AG09319 (cell line): ENCODE measurements at regions not wholly inside any gene's neighbourhood (a gene's known extent, or its start where the extent isn't known, plus 50 kb on each side); places are given as distances from the start of the nearest gene placed in this dataset.

ENCODE experiments used
- DNase-seq: peaks from one replicate; pipeline ENCODE4 v3.0.0-alpha.2; 2010; ENCODE audit warnings: low read depth; ENCODE audit errors: extremely low read depth
- TF ChIP-seq, protein P1 (sequence below): IDR thresholded peaks from 2 replicates; pipeline ENCODE4 v1.5.1; 2011; ENCODE audit warnings: low read depth, mild to moderate bottlenecking, inconsistent platforms, low read length, moderate library complexity

DNA sequence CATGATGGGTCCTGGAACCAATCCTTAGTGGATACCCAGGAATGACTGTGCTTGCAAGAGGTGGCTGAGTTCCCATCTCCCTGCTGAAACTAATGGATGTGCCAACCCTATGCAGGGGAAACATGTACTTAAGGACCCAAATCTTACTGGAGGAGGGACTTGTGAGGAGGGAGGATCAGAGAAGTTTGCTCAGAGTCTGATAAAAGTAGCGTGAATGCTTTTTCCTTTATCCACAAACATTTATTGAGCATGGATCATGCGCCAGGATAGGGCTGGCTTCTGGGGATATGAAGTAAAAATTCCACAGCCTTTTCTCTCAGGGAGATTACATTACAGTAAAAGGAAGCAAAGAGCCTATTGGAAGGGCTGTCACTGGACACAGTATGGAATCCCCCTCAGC lies 358.5 kb downstream of the RPS24 start:
- DNase-seq: no peak
- TF ChIP-seq, protein P1, sequence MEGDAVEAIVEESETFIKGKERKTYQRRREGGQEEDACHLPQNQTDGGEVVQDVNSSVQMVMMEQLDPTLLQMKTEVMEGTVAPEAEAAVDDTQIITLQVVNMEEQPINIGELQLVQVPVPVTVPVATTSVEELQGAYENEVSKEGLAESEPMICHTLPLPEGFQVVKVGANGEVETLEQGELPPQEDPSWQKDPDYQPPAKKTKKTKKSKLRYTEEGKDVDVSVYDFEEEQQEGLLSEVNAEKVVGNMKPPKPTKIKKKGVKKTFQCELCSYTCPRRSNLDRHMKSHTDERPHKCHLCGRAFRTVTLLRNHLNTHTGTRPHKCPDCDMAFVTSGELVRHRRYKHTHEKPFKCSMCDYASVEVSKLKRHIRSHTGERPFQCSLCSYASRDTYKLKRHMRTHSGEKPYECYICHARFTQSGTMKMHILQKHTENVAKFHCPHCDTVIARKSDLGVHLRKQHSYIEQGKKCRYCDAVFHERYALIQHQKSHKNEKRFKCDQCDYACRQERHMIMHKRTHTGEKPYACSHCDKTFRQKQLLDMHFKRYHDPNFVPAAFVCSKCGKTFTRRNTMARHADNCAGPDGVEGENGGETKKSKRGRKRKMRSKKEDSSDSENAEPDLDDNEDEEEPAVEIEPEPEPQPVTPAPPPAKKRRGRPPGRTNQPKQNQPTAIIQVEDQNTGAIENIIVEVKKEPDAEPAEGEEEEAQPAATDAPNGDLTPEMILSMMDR: no peak

DNA sequence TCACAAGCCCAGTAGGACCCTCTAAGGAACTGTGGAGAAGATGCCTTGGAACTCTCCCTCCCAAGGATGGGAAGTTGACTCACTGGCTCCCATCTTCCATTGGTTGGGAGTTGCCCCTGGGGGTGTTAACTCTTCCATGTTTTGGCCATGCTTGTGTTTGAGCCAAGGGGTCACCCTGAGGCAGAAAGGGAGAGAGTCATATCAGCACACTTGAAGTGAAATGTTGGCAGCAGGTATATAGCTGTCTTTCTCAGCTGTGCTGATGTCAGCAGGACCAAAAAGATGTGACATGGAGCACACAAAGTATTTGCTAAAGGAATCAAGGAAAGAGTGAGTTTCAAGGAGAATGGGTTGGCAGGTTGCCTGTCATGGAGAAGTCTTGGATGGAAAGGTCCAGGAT lies 359.4 kb downstream of the RPS24 start:
- DNase-seq: no peak
- TF ChIP-seq, protein P1: no peak

DNA sequence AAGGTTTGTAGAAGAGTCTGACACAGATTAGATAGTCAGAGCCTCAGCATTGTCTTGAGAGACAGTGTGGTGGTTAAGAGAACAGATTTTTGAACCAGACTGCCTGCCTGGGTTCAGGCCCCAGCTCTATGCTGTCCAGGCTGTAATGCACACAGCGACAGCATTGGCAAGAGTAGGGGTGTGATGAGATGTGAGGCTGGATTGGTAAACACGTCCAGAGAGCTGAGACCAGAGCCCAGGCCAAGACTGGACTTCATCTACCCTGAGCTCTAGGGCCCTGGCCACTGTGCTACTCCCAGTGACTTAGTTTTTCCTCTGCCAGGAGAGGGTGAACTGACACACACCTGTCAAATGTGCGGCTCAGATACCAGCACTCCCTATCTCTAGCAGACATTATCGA lies 360.4 kb downstream of the RPS24 start:
- no peak for DNase-seq
- TF ChIP-seq, protein P1: no peak

DNA sequence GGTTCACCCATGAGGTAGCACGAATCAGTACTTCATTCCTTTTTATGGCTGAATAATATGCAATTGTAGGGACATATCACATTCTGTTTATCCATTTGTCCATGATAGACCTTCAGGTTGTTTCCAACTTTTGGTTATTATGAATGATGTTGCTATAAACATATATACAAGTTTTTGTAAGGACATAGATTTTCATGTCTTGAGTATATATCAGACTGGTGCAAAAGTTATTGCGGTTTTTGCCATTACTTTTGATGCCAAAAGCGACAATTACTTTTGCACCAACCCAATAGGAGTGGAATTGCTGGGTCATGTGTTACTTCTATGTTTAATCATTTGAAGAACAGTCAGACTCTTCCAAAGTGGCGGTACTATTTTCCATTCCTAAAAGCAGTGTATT lies 361.5 kb downstream of the RPS24 start:
- TF ChIP-seq, protein P1: no peak
- DNase-seq: no peak

DNA sequence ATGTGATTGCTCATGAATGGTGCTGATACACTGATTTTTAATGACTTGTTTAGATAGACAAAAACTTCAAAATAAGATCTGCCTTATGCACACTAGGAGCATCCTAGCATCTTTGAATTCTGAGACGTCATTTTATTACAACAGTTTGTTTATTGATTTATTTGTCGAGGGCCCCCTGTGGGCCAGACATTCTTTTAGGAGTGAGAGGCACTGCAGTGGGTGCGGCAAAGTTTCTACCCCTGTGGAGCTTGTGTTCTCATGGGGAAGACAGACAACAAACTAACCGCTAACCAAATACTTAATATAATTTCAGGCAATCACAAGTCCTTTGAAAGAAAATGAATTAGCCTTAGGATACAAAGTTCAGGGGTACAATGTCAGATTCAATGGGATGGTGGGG lies 363.1 kb downstream of the RPS24 start:
- TF ChIP-seq, protein P1: no peak
- no peak for DNase-seq

DNA sequence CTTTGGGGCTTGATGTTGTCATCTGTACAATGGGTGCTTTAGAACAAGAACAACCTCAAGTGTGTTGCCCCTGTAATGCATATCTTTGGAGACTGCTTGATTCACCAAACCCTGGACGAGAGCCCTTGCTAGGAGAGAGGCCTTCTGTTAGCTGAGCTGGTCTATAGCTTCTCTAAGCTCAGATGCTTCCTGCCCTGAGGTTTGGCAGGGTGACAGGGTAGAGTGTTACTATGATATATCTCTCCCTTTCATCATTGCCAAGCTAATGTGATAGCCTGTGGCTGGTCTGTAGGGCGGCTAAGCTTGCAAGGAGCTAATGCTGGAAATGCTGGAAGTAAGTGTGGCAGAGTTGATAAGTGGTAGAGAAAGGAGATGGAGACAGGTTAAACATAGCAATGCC lies 364.1 kb downstream of the RPS24 start:
- TF ChIP-seq, protein P1: no peak
- DNase-seq: no peak

DNA sequence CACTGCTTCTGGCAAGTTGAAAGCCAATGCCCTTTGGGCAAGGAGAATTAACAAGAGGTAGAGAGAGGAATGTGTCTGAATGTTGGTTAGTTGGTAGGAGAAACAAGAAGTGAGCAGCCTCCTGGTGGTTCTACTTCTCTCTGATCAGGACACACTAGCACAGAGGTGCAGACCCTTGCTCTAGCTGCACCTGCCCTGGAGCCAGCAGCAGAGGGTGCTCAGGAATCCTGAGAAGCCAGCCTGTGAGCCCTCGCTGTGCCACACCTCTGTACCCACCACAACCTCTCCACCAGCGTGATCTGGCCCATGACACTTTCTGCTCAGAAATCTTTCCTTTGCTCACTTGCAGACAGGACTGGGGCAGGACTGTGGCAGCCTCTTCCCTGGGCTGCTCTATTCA lies 364.7 kb downstream of the RPS24 start:
- no peak for DNase-seq
- TF ChIP-seq, protein P1: no peak
